ENCODE measurements at regions not wholly inside any gene's neighbourhood (a gene's known extent, or its start where the extent isn't known, plus 50 kb on each side); places are given as distances from the start of the nearest gene placed in this dataset.

DNA sequence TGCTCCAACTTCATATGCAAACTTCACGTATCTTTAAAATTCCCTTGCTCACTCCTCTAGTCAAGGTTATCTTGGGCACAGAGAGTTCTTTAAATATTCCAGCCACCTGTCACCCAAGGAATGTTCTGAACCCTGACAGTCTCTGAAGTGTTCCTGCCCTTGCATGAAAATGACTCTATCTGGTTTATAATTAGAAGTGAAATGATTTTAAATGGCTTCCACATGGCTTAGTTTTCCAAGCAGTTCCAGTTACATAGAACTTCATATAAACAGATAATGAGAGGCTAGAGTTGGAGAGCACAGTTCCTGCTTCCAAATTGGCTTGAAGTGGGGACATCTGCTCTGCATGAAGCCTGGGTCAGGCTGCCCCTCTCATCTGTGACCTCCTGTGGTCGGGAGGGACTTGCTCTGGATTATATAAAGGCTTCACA is 81.9 kb downstream of the SLC4A3 start:
- Histone ChIP-seq H3K9me3 (ENCODE audit: control insufficient read depth, insufficient read depth, low read depth, low read length) (no peaks in the 10 kb centered on the region), H3K36me3 (ENCODE audit: control insufficient read depth in 2 of 2, insufficient read depth in 1 of 2, low read length in 2 of 2) (no peaks in the 10 kb centered on the region), H3K4me1 (ENCODE audit: control insufficient read depth, insufficient read depth, low read length) (peaks cover 19% of the 10 kb centered on the region), H3K27ac (ENCODE audit: extremely low read depth, low read depth, low read length) (no peak overlapping the region), H3K4me3 (ENCODE audit: low read depth, low read length) (no peak overlapping the region)
- POLR2A ChIA-PET: no interaction called here
- no peak for TF ChIP-seq PRDM1 (tag by site-specific recombination; IDR thresholded peaks at IDR 0.05)
- TF ChIP-seq ZNF302 (tag by site-specific recombination; IDR thresholded peaks at IDR 0.05; ENCODE audit: low read depth): no peak
- TF ChIP-seq, protein P1, sequence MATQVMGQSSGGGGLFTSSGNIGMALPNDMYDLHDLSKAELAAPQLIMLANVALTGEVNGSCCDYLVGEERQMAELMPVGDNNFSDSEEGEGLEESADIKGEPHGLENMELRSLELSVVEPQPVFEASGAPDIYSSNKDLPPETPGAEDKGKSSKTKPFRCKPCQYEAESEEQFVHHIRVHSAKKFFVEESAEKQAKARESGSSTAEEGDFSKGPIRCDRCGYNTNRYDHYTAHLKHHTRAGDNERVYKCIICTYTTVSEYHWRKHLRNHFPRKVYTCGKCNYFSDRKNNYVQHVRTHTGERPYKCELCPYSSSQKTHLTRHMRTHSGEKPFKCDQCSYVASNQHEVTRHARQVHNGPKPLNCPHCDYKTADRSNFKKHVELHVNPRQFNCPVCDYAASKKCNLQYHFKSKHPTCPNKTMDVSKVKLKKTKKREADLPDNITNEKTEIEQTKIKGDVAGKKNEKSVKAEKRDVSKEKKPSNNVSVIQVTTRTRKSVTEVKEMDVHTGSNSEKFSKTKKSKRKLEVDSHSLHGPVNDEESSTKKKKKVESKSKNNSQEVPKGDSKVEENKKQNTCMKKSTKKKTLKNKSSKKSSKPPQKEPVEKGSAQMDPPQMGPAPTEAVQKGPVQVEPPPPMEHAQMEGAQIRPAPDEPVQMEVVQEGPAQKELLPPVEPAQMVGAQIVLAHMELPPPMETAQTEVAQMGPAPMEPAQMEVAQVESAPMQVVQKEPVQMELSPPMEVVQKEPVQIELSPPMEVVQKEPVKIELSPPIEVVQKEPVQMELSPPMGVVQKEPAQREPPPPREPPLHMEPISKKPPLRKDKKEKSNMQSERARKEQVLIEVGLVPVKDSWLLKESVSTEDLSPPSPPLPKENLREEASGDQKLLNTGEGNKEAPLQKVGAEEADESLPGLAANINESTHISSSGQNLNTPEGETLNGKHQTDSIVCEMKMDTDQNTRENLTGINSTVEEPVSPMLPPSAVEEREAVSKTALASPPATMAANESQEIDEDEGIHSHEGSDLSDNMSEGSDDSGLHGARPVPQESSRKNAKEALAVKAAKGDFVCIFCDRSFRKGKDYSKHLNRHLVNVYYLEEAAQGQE (tag by site-specific recombination; IDR thresholded peaks at IDR 0.05): no peak
- no peak for TF ChIP-seq ZNF747 (tag by site-specific recombination; IDR thresholded peaks at IDR 0.05)
- CTCF ChIA-PET: interaction anchor here (0.6 to 2.2 kb wide), 2 partner anchors 14 to 19 kb away, joined by 4 to 13 read pairs; no protein-coding TSS in a partner anchor

DNA sequence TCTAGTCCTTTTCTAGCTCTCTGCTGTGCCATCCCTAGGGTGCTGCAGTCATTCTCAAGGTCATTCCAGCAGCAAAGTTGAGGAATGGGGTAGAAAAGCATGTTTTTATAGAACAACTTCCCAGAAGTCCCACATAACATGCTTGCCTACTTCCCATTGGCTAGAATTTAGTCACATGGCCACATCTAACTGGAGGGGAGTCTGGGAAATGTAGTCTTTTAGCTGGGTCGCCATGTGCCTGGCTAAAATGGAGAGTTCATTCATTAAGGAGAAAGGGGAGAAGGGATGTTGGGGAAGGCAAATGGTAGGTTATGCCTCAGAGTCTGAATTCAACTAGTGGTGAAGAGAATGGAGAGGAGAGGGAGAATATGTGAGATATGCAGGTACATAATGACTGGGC is 85.7 kb downstream of the SLC4A3 start:
- no peak overlapping the region for H3K27ac ChIP-seq (ENCODE audit: extremely low read depth, low read depth, low read length)
- H3K4me3 ChIP-seq (ENCODE audit: low read depth, low read length): no peak overlapping the region
- H3K4me1 ChIP-seq (ENCODE audit: control insufficient read depth, insufficient read depth, low read length): peaks cover 3% of the 10 kb centered on the region
- TF ChIP-seq ZNF133 (tag by site-specific recombination; IDR thresholded peaks at IDR 0.05) (no peak), SP3 (tag by site-specific recombination; IDR thresholded peaks at IDR 0.05) (0 out of 2 replicates have a peak, but pooled peaks have one; percentile 11), YY1 (tag by site-specific recombination; IDR thresholded peaks at IDR 0.05) (peak; percentile 71), SETDB1 (IDR thresholded peaks at IDR 0.05; ENCODE audit: insufficient read length, low read length) (peak; percentile 67), GLIS2 (tag by site-specific recombination; IDR thresholded peaks at IDR 0.05) (no peak), ZNF335 (tag by site-specific recombination; conservative IDR thresholded peaks at IDR 0.05) (0 out of 2 replicates have a peak, but pooled peaks have one; percentile 16), TRIM28 (IDR thresholded peaks at IDR 0.05; ENCODE audit: borderline replicate concordance, low read length) (0 out of 2 replicates have a peak, but pooled peaks have one; percentile 18), ZNF76 (tag by site-specific recombination; IDR thresholded peaks at IDR 0.05; ENCODE audit: borderline replicate concordance, low read depth) (peak; percentile 87)
- TF ChIP-seq, protein P2, sequence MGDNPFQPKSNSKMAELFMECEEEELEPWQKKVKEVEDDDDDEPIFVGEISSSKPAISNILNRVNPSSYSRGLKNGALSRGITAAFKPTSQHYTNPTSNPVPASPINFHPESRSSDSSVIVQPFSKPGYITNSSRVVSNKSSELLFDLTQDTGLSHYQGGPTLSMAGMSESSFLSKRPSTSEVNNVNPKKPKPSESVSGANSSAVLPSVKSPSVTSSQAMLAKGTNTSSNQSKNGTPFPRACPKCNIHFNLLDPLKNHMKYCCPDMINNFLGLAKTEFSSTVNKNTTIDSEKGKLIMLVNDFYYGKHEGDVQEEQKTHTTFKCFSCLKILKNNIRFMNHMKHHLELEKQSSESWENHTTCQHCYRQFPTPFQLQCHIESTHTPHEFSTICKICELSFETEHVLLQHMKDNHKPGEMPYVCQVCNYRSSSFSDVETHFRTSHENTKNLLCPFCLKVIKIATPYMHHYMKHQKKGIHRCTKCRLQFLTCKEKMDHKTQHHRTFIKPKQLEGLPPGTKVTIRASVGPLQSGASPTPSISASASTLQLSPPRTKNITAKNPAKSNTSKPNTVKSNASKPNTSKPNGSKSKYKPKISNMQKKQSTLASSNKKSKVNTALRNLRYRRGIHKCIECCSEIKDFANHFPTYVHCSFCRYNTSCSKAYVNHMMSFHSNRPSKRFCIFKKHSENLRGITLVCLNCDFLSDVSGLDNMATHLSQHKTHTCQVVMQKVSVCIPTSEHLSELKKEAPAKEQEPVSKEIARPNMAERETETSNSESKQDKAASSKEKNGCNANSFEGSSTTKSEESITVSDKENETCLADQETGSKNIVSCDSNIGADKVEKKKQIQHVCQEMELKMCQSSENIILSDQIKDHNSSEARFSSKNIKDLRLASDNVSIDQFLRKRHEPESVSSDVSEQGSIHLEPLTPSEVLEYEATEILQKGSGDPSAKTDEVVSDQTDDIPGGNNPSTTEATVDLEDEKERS (tag by site-specific recombination; IDR thresholded peaks at IDR 0.05): no peak
- TF ChIP-seq, protein P3, sequence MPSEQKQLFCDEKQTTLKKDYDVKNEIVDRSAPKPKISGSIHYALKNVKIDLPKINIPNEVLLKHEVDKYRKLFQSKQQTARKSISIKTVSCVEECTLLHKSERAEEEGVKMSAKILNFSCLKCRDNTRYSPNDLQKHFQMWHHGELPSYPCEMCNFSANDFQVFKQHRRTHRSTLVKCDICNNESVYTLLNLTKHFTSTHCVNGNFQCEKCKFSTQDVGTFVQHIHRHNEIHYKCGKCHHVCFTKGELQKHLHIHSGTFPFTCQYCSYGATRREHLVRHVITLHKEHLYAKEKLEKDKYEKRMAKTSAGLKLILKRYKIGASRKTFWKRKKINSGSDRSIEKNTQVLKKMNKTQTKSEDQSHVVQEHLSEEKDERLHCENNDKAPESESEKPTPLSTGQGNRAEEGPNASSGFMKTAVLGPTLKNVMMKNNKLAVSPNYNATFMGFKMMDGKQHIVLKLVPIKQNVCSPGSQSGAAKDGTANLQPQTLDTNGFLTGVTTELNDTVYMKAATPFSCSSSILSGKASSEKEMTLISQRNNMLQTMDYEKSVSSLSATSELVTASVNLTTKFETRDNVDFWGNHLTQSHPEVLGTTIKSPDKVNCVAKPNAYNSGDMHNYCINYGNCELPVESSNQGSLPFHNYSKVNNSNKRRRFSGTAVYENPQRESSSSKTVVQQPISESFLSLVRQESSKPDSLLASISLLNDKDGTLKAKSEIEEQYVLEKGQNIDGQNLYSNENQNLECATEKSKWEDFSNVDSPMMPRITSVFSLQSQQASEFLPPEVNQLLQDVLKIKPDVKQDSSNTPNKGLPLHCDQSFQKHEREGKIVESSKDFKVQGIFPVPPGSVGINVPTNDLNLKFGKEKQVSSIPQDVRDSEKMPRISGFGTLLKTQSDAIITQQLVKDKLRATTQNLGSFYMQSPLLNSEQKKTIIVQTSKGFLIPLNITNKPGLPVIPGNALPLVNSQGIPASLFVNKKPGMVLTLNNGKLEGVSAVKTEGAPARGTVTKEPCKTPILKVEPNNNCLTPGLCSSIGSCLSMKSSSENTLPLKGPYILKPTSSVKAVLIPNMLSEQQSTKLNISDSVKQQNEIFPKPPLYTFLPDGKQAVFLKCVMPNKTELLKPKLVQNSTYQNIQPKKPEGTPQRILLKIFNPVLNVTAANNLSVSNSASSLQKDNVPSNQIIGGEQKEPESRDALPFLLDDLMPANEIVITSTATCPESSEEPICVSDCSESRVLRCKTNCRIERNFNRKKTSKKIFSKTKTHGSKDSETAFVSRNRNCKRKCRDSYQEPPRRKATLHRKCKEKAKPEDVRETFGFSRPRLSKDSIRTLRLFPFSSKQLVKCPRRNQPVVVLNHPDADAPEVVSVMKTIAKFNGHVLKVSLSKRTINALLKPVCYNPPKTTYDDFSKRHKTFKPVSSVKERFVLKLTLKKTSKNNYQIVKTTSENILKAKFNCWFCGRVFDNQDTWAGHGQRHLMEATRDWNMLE (tag by site-specific recombination; conservative IDR thresholded peaks at IDR 0.05; ENCODE audit: low read depth): peak; percentile 36; the same call in 1 of the 2 replicates
- CTCF ChIA-PET: interaction anchor here (0.7 to 1.9 kb wide), 2 partner anchors 23 to 172 kb away, joined by 4 read pairs; no protein-coding TSS in a partner anchor
- POLR2A ChIA-PET: no interaction called here
- no peaks in the 10 kb centered on the region for H3K9me3 ChIP-seq (ENCODE audit: control insufficient read depth, insufficient read depth, low read depth, low read length)
- H3K36me3 ChIP-seq (ENCODE audit: control insufficient read depth in 2 of 2, insufficient read depth in 1 of 2, low read length in 2 of 2): no peaks in the 10 kb centered on the region
